ENCODE measurements at regions not wholly inside any gene's neighbourhood (a gene's known extent, or its start where the extent isn't known, plus 50 kb on each side); places are given as distances from the start of the nearest gene placed in this dataset.

DNA sequence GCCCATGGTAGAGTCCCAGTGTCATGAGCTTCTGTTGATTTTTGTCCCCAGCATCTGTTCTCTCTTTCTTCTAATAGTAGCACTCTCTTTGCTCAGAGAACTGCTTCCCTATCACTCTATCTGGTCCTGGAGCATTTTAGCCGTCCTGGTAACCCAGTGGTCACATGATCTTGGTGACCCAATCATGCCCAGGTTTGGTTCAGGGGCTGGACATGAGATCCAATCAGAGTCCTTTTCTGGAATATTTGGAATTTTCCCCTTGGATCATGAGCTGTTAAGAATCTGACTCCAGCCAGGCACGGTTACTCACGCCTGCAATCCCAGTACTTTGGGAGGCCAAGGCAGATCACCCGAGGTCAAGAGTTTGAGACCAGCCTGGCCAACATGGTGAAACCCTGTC is 197.0 kb downstream of the RAB11FIP4 start:
- ChIA-PET CTCF (interaction anchor here (1.6 kb wide), 1 partner anchor 9 kb away, joined by 5 read pairs; no protein-coding TSS in a partner anchor), POLR2A (no interaction called here)
- TF ChIP-seq FOXM1 (IDR thresholded peaks at IDR 0.05; ENCODE audit: borderline replicate concordance) (no peak), CTBP1 (IDR thresholded peaks at IDR 0.05; ENCODE audit: borderline replicate concordance) (no peak), TARDBP (IDR thresholded peaks at IDR 0.05) (no peak)
- DNase-seq (ENCODE audit: extremely low spot score) = no peak

DNA sequence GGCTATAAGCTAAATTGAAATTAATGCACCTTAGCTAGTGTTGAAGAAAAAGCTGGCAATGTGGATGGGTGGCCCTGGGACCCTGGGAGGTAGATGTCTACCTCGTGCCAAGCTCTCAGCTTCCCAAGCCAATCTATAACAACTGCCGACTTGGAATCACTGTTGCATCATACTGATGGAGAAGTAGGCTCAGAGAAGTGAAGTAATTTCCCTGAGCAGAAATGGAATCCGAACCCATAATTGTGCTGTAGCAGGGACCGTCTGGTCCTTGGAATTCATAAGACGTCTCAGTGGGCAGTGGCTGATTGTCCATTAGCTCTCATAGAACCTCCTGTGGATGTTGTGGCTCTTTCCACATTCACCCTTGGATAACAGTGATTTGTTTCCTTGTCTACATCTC is 196.6 kb downstream of the RAB11FIP4 start:
- CTCF ChIA-PET = interaction anchor here (1.6 kb wide), 1 partner anchor 9 kb away, joined by 5 read pairs; no protein-coding TSS in a partner anchor
- DNase-seq (ENCODE audit: extremely low spot score) = no peak
- TF ChIP-seq ARNT (IDR thresholded peaks at IDR 0.05) (no peak), SUZ12 (IDR thresholded peaks at IDR 0.05) (no peak), ZNF384 (IDR thresholded peaks at IDR 0.05) (no peak), LEF1 (IDR thresholded peaks at IDR 0.05; ENCODE audit: borderline replicate concordance) (no peak), NFRKB (IDR thresholded peaks at IDR 0.05) (no peak), FOXA1 (IDR thresholded peaks at IDR 0.05) (no peak), TARDBP (IDR thresholded peaks at IDR 0.05) (no peak), SP1 (IDR thresholded peaks at IDR 0.05) (no peak), L3MBTL2 (conservative IDR thresholded peaks at IDR 0.05) (no peak), BHLHE40 (IDR thresholded peaks at IDR 0.05; ENCODE audit: borderline replicate concordance) (no peak), FOXM1 (IDR thresholded peaks at IDR 0.05; ENCODE audit: borderline replicate concordance) (no peak), PKNOX1 (IDR thresholded peaks at IDR 0.05) (no peak), FOXK2 (IDR thresholded peaks at IDR 0.05) (no peak), ELF4 (IDR thresholded peaks at IDR 0.05) (no peak), CTBP1 (IDR thresholded peaks at IDR 0.05; ENCODE audit: borderline replicate concordance) (no peak), HDGF (IDR thresholded peaks at IDR 0.05; ENCODE audit: borderline replicate concordance) (no peak)
- POLR2A ChIA-PET = no interaction called here

Measured in HEK293T (cell line).